DOHH2 (cell line): ENCODE measurements at regions not wholly inside any gene's neighbourhood (a gene's known extent, or its start where the extent isn't known, plus 50 kb on each side); places are given as distances from the start of the nearest gene placed in this dataset.

Experiments
- H3F3A ChIP-seq: fragments of 200-600 bp; sonication (generic), shearing (Covaris generic); 2 replicates; pipeline ENCODE4 v1.6.0; 2016; ENCODE audit warnings: antibody characterized with exemption, mild to moderate bottlenecking; ENCODE audit not compliant: control insufficient read depth, insufficient read depth
- H3K27ac ChIP-seq: fragments of 200-600 bp; sonication (generic); 2 replicates; pipeline ENCODE4 v1.5.1; 2014; ENCODE audit warnings: low read depth, mild to moderate bottlenecking, low read length, moderate library complexity
- H3K27me3 ChIP-seq: fragments of 200-600 bp; sonication (generic); 2 replicates; pipeline ENCODE4 v1.6.1; 2014; ENCODE audit warnings: mild to moderate bottlenecking, low read length, mixed read lengths; ENCODE audit not compliant: control insufficient read depth
- H3K36me3 ChIP-seq: fragments of 200-600 bp; sonication (generic); 2 replicates; pipeline ENCODE4 v1.6.1; 2014; ENCODE audit warnings: mild to moderate bottlenecking, low read length, moderate library complexity, mixed read lengths; ENCODE audit not compliant: control insufficient read depth
- H3K4me1 ChIP-seq: fragments of 200-600 bp; sonication (generic); 2 replicates; pipeline ENCODE4 v1.6.1; 2014; ENCODE audit warnings: mild to moderate bottlenecking, low read length, mixed read lengths; ENCODE audit not compliant: control insufficient read depth
- H3K4me2 ChIP-seq: fragments of 200-600 bp; sonication (generic); 2 replicates; pipeline ENCODE4 v1.6.0; 2014; ENCODE audit warnings: mild to moderate bottlenecking, low read length, moderate library complexity
- H3K4me3 ChIP-seq: fragments of 200-600 bp; sonication (generic); 2 replicates; pipeline ENCODE4 v1.5.1; 2014; ENCODE audit warnings: mild to moderate bottlenecking, low read length, mixed read lengths
- H3K79me2 ChIP-seq: fragments of 200-600 bp; sonication (generic); 2 replicates; pipeline ENCODE4 v1.6.1; 2014; ENCODE audit warnings: mild to moderate bottlenecking, low read length, mixed read lengths; ENCODE audit not compliant: control insufficient read depth
- H3K9me2 ChIP-seq: fragments of 200-600 bp; sonication (generic); replicated peaks from 2 replicates; pipeline ENCODE4 v1.6.1; 2014; ENCODE audit warnings: mild to moderate bottlenecking, low read length, mixed read lengths; ENCODE audit not compliant: control insufficient read depth
- H3K9me3 ChIP-seq: fragments of 200-600 bp; sonication (generic); 2 replicates; pipeline ENCODE4 v1.6.1; 2014; ENCODE audit warnings: antibody characterized with exemption, low read length, mixed read lengths; ENCODE audit not compliant: control insufficient read depth, insufficient read depth
- H4K20me1 ChIP-seq: fragments of 200-600 bp; sonication (generic); 2 replicates; pipeline ENCODE4 v1.6.0; 2014; ENCODE audit warnings: low read depth, mild to moderate bottlenecking, antibody characterized with exemption, low read length, moderate library complexity; ENCODE audit not compliant: control insufficient read depth, insufficient read depth
- EZH2phosphoT487 ChIP-seq: fragments of 200-600 bp; sonication (generic); IDR thresholded peaks from 2 replicates; pipeline ENCODE4 v1.6.1; 2017; ENCODE audit warnings: borderline replicate concordance, mild to moderate bottlenecking, antibody characterized with exemption, low read length, moderate library complexity, mixed read lengths
- TF ChIP-seq, protein P1 (sequence below): fragments of 200-600 bp; sonication (generic); IDR thresholded peaks from one replicate; pipeline ENCODE4 v1.5.1; 2014; ENCODE audit warnings: antibody characterized with exemption, mild to moderate bottlenecking, low read depth, low read length; ENCODE audit not compliant: poor library complexity, severe bottlenecking

DNA sequence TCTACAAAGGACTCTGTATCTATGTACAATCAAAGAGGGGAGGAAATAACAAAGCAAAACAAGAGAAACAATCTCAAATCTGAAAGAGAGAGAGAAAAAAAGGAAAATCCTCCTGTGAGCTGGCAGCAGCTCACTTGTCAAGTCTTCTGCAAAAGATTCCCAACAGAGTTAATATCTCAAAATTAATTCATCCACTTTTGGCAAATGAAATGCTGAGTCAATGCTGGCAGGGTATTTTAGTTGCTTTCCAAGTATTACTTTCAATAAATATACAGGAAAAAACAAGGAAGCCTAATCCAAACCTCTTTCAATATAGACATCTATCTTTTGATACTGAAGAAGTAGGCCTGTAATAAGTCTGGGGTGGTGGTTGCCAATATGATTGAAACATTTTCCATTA lies 613.9 kb upstream of the NEGR1 start:
- H4K20me1 ChIP-seq, result no peaks in the 10 kb centered on the region
- H3K4me3 ChIP-seq, result no peak overlapping the region
- no peak overlapping the region for H3K4me2 ChIP-seq
- H3K9me3 ChIP-seq, result no peaks in the 10 kb centered on the region
- H3K79me2 ChIP-seq, result no peaks in the 10 kb centered on the region
- TF ChIP-seq, protein P1, sequence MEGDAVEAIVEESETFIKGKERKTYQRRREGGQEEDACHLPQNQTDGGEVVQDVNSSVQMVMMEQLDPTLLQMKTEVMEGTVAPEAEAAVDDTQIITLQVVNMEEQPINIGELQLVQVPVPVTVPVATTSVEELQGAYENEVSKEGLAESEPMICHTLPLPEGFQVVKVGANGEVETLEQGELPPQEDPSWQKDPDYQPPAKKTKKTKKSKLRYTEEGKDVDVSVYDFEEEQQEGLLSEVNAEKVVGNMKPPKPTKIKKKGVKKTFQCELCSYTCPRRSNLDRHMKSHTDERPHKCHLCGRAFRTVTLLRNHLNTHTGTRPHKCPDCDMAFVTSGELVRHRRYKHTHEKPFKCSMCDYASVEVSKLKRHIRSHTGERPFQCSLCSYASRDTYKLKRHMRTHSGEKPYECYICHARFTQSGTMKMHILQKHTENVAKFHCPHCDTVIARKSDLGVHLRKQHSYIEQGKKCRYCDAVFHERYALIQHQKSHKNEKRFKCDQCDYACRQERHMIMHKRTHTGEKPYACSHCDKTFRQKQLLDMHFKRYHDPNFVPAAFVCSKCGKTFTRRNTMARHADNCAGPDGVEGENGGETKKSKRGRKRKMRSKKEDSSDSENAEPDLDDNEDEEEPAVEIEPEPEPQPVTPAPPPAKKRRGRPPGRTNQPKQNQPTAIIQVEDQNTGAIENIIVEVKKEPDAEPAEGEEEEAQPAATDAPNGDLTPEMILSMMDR, result no peak
- no peak for TF ChIP-seq EZH2phosphoT487
- no peak overlapping the region for H3K27ac ChIP-seq
- H3K36me3 ChIP-seq, result no peaks in the 10 kb centered on the region
- H3F3A ChIP-seq, result no peaks in the 10 kb centered on the region
- H3K27me3 ChIP-seq, result no peaks in the 10 kb centered on the region
- no peaks in the 10 kb centered on the region for H3K9me2 ChIP-seq
- H3K4me1 ChIP-seq, result no peaks in the 10 kb centered on the region

DNA sequence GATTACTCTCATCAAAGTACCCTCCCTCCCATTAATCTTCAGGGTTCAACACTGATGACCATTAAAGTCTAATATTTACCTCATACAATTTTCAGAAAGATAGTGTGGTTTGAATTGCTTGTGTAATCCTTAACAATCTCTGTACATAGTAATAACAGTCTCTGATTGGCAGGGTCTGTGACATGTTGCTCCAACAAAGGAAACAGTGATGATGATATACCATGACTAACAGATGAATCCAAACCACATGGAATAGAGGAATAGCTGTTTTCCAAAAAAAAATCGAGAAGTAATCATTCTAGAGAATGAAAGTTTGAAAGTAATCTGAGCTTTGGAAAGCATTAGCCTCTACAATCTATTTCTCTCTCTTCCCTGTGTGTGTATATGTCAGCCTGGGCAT lies 610.1 kb upstream of the NEGR1 start:
- TF ChIP-seq, protein P1, result no peak
- TF ChIP-seq EZH2phosphoT487, result no peak
- H3K9me3 ChIP-seq, result no peaks in the 10 kb centered on the region
- no peaks in the 10 kb centered on the region for H4K20me1 ChIP-seq
- no peak overlapping the region for H3K4me3 ChIP-seq
- H3K4me2 ChIP-seq, result no peak overlapping the region
- H3K27ac ChIP-seq, result no peak overlapping the region
- H3F3A ChIP-seq, result no peaks in the 10 kb centered on the region
- H3K27me3 ChIP-seq, result no peaks in the 10 kb centered on the region
- H3K9me2 ChIP-seq, result no peaks in the 10 kb centered on the region
- H3K36me3 ChIP-seq, result no peaks in the 10 kb centered on the region
- H3K4me1 ChIP-seq, result no peaks in the 10 kb centered on the region
- H3K79me2 ChIP-seq, result no peaks in the 10 kb centered on the region

DNA sequence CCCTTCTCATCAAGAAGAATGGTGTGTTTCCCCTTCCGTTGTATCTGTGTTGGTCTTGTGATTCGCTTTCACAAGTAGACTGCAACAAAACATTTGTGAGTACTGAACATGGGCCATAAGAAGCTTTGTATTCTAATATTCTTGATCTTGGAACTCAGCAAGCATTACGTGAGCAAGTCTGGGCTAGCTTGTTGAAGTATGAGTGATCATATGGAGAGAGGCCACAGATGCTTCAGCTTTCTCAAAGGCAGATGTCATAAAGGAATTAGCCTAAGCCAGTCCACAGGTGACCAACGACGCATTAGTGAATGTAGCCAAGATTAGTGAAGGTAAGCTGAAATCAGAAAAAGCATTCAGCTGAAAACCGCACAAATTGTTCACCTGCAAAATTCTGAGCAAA lies 609.6 kb upstream of the NEGR1 start:
- Histone ChIP-seq H3K4me1 (no peaks in the 10 kb centered on the region), H3K36me3 (no peaks in the 10 kb centered on the region), H3K27ac (no peak overlapping the region), H3F3A (no peaks in the 10 kb centered on the region), H3K79me2 (no peaks in the 10 kb centered on the region), H3K9me3 (no peaks in the 10 kb centered on the region), H3K4me2 (no peak overlapping the region), H3K27me3 (no peaks in the 10 kb centered on the region), H3K4me3 (no peak overlapping the region), H4K20me1 (no peaks in the 10 kb centered on the region), H3K9me2 (no peaks in the 10 kb centered on the region)
- no peak for TF ChIP-seq EZH2phosphoT487
- TF ChIP-seq, protein P1, result no peak

DNA sequence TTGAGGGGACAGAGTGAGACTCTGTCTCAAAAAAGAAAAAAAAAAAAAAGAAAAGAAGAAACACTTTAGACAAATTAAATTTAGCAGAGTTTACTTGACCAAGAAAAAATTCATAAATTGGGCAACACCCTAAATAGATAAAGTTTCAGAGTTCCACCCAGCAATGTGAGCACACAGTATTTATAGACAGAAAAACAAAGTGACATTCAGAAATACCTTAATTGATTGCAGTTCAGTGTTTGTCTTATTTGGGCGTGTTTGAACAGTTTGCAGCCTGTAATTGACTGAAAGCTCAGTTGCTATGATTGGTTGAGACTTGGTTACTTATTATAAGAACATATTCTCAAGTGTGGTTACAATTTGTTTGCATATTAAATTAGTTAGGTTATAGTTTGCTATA lies 603.5 kb upstream of the NEGR1 start:
- Histone ChIP-seq H3K36me3 (no peaks in the 10 kb centered on the region), H4K20me1 (no peaks in the 10 kb centered on the region), H3K79me2 (no peaks in the 10 kb centered on the region), H3K27me3 (no peaks in the 10 kb centered on the region), H3K9me2 (no peaks in the 10 kb centered on the region), H3K4me1 (no peaks in the 10 kb centered on the region), H3K4me3 (no peak overlapping the region), H3K9me3 (no peaks in the 10 kb centered on the region), H3K27ac (no peak overlapping the region), H3F3A (no peaks in the 10 kb centered on the region), H3K4me2 (no peak overlapping the region)
- TF ChIP-seq, protein P1, result no peak
- TF ChIP-seq EZH2phosphoT487, result no peak
